KOPT-K1 (cell line): ENCODE measurements at regions not wholly inside any gene's neighbourhood (a gene's known extent, or its start where the extent isn't known, plus 50 kb on each side); places are given as distances from the start of the nearest gene placed in this dataset.

ENCODE experiments used
- H3K27ac ChIP-seq: fragments of 200-600 bp; sonication (generic); 2 replicates; pipeline ENCODE4 v1.5.1; 2016; ENCODE audit warnings: antibody characterized with exemption, mild to moderate bottlenecking, low read depth, low read length; ENCODE audit not compliant: poor library complexity, severe bottlenecking
- H3K36me3 ChIP-seq: fragments of 200-600 bp; sonication (generic); 2 replicates; pipeline ENCODE4 v1.5.1; 2017; ENCODE audit warnings: antibody characterized with exemption, mild to moderate bottlenecking, low read length, moderate library complexity; ENCODE audit not compliant: insufficient read depth
- H3K9me3 ChIP-seq: fragments of 200-600 bp; sonication (generic); 2 replicates; pipeline ENCODE4 v1.5.1; 2017; ENCODE audit warnings: antibody characterized with exemption, low read length, mild to moderate bottlenecking; ENCODE audit not compliant: insufficient read depth, poor library complexity, severe bottlenecking

- no peaks in the 10 kb centered on the region for H3K36me3 ChIP-seq
- H3K27ac ChIP-seq = peak overlapping the region; percentile 59
- no peaks in the 10 kb centered on the region for H3K9me3 ChIP-seq
Measured at GRCh38 chr1:39105061-39105840, 79.1 kb downstream of the NDUFS5 start.

- Histone ChIP-seq H3K9me3 (no peaks in the 10 kb centered on the region), H3K27ac (peak overlapping the region; percentile 59), H3K36me3 (no peaks in the 10 kb centered on the region)
Measured at GRCh38 chr1:39105841-39106765, 80.0 kb downstream of the NDUFS5 start.

GRCh38 chr1:39106801-39107327, 80.7 kb downstream of the NDUFS5 start:
- Histone ChIP-seq H3K27ac (no peak overlapping the region), H3K9me3 (no peaks in the 10 kb centered on the region), H3K36me3 (no peaks in the 10 kb centered on the region)

GRCh38 chr1:39107341-39108290, 81.5 kb downstream of the NDUFS5 start:
- no peak overlapping the region for H3K27ac ChIP-seq
- H3K36me3 ChIP-seq = no peaks in the 10 kb centered on the region

DNA sequence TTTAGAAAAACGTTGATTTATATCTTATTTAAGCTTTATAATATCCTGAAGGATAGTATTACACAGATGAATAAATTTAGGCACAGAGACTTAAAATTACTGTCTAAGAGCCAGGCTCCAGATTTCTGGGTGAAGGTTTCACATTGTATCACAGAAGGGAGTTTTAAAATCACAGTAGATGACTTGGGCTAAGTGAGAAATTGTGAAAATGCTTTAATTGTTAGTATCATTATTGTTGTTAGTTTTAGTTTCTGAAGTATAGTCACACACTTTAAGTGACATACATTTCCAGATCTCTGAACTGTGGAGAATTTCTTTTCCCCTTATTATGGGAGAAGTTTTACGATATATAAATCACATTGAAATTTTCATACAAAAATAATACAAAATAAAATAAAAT, 83.5 kb downstream of the NDUFS5 start:
- H3K27ac ChIP-seq = no peak overlapping the region
- H3K9me3 ChIP-seq = no peaks in the 10 kb centered on the region
- H3K36me3 ChIP-seq = no peaks in the 10 kb centered on the region

More at GRCh38 chr1:39107341-39108290, 81.5 kb downstream of the NDUFS5 start:
- H3K9me3 ChIP-seq = no peaks in the 10 kb centered on the region

- no peaks in the 10 kb centered on the region for H3K9me3 ChIP-seq
- H3K36me3 ChIP-seq = no peaks in the 10 kb centered on the region
- H3K27ac ChIP-seq = no peak overlapping the region
Measured at GRCh38 chr1:39110325-39110851, 84.2 kb downstream of the NDUFS5 start.

GRCh38 chr1:39110882-39111281, 84.7 kb downstream of the NDUFS5 start:
- no peak overlapping the region for H3K27ac ChIP-seq
- H3K36me3 ChIP-seq = no peaks in the 10 kb centered on the region
- H3K9me3 ChIP-seq = no peaks in the 10 kb centered on the region

DNA sequence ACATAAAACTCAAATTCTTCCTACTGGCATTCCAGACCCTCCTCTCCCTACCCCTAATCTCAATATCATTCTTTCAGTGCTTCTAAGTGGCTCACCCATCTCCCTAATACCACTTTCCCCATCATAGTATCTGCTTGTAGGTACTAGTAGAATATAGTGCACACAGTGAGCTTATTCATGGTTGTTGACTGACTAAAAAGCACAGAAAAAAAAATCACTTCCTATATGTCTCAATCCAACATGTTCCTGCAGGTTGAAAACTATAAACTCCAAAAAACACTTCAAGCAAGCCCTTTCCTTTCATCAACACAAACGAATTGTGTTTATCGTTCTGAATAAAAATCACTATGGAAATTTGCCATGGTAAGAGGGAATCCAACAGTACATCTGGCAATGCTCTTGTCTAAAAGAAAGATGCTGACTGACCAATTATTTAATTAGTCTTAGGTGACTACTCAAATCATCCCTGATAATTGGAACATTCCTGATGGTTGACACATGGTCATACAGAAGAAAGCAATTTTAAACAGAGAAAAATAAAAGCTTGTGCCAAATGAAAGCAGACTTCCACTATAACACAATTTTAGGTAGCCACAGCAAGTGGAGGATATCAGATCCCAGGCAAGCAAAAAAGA, 87.1 kb downstream of the NDUFS5 start:
- Histone ChIP-seq H3K9me3 (no peaks in the 10 kb centered on the region), H3K36me3 (no peaks in the 10 kb centered on the region), H3K27ac (no peak overlapping the region)

GRCh38 chr1:39115271-39116110, 89.0 kb upstream of the MACF1 start:
- Histone ChIP-seq H3K36me3 (no peaks in the 10 kb centered on the region), H3K27ac (no peak overlapping the region), H3K9me3 (no peaks in the 10 kb centered on the region)

DNA sequence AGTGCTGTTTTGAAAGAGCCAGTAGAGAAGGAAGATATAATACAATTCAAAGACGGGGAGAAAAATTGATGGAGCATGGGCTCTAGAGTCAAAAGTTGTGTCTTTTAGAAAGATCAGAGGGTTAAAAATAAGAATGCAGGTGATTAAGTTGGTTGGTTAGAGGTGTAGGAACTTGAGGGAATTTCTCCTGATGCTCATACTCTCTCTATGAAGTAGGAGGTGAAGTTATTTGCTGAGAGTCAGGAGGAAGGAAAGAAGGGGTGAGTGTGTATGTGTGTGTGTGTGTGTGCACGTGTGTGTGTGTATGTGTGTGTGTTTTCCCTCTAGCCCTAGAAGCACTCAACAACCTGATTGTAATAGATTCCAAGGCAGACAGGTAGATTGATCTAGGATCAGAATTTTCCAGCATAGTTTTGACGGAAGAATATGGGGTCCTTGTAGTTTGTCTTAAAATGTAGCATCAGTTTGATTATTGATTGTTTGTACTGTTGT, 88.3 kb upstream of the MACF1 start:
- no peak overlapping the region for H3K27ac ChIP-seq

GRCh38 chr1:39116860-39117728, 87.4 kb upstream of the MACF1 start:
- no peak overlapping the region for H3K27ac ChIP-seq
- H3K9me3 ChIP-seq = no peaks in the 10 kb centered on the region
- no peaks in the 10 kb centered on the region for H3K36me3 ChIP-seq

More for the DNA sequence above, 88.3 kb upstream of the MACF1 start:
- H3K9me3 ChIP-seq = no peaks in the 10 kb centered on the region
- H3K36me3 ChIP-seq = no peaks in the 10 kb centered on the region

- Histone ChIP-seq H3K9me3 (no peaks in the 10 kb centered on the region), H3K36me3 (no peaks in the 10 kb centered on the region), H3K27ac (no peak overlapping the region)
Measured at GRCh38 chr1:39117899-39118450, 86.5 kb upstream of the MACF1 start.
